BJ (cell line): ENCODE measurements at regions not wholly inside any gene's neighbourhood (a gene's known extent, or its start where the extent isn't known, plus 50 kb on each side); places are given as distances from the start of the nearest gene placed in this dataset.

Experiments
- CTCF ChIA-PET: fragments of 350-600 bp; formaldehyde crosslinking; extraction: SDS; loops from one replicate; lab custom pipeline; 2021; ENCODE audit warnings: antibody characterized with exemption, inconsistent platforms; lab: Yijun Ruan, JAX
- POLR2A ChIA-PET: fragments of 300-600 bp; sonication (Branson Sonifier 250); formaldehyde crosslinking; extraction: SDS; loops from one replicate; lab custom pipeline; 2021; ENCODE audit warnings: antibody characterized with exemption; lab: Charles Lee
- DNase-seq: peaks from one replicate; pipeline ENCODE4 v3.0.0-alpha.2; 2011; ENCODE audit warnings: low read depth
- H3K27me3 ChIP-seq: 2 replicates; pipeline ENCODE4 v1.6.0; 2011; ENCODE audit warnings: low read length; ENCODE audit not compliant: control insufficient read depth, insufficient read depth
- H3K36me3 ChIP-seq: 2 replicates; pipeline ENCODE4 v1.5.1; 2011; ENCODE audit warnings: low read length; ENCODE audit not compliant: control insufficient read depth, insufficient read depth
- H3K4me3 ChIP-seq: 2 replicates; pipeline ENCODE4 v1.5.1; 2011; ENCODE audit warnings: low read depth, mild to moderate bottlenecking, control low read depth, low read length
- CTCF ChIP-seq: IDR thresholded peaks from 2 replicates; pipeline ENCODE4 v1.5.1; 2011; ENCODE audit warnings: low read depth, mild to moderate bottlenecking, control low read depth, inconsistent platforms, low read length, moderate library complexity; ENCODE audit not compliant: insufficient read depth

- H3K36me3 ChIP-seq, result no peaks in the 10 kb centered on the region
- POLR2A ChIA-PET, result no interaction called here
- CTCF ChIA-PET, result interaction anchor here (1.2 to 1.8 kb wide), 2 partner anchors 28 to 89 kb away, joined by 5 to 8 read pairs; partner anchors contain the start of gene LYRM9
- no peak for DNase-seq
- no peak overlapping the region for H3K4me3 ChIP-seq
- TF ChIP-seq CTCF, result no peak
- H3K27me3 ChIP-seq, result no peaks in the 10 kb centered on the region
Observed at GRCh38 chr17:27982688-27983087, 59.8 kb upstream of the NLK start.

- no peak for TF ChIP-seq CTCF
- H3K4me3 ChIP-seq, result no peak overlapping the region
- H3K36me3 ChIP-seq, result no peaks in the 10 kb centered on the region
- no peaks in the 10 kb centered on the region for H3K27me3 ChIP-seq
- no peak for DNase-seq
- POLR2A ChIA-PET, result no interaction called here
- CTCF ChIA-PET, result interaction anchor here (1.0 kb wide), 1 partner anchor 9 kb away, joined by 3 read pairs; no protein-coding TSS in a partner anchor
Observed at GRCh38 chr17:27983853-27984252, 58.6 kb upstream of the NLK start.

DNA sequence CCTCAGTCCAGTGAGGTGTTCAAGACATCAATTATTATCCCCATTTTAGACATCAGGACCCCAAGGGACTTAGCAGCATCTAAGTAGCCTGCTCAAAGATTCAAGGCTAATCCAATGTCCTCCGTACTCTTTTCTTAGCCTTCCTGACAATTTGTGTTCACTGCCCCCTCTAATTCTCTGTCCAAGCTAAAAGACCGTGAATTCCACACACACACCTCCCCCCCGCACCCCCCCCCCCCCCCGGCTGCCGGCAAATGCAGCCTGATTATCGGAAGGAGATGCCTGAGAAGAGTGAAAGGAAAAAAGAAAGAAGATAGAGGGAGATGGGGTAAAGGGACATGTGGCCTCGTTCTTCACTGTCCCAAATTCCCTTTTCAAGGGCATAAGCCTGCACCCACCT, 58.1 kb upstream of the NLK start:
- no peaks in the 10 kb centered on the region for H3K36me3 ChIP-seq
- H3K27me3 ChIP-seq, result no peaks in the 10 kb centered on the region
- ChIA-PET POLR2A (no interaction called here), CTCF (no interaction called here)
- H3K4me3 ChIP-seq, result no peak overlapping the region
- TF ChIP-seq CTCF, result no peak
- no peak for DNase-seq

- Histone ChIP-seq H3K27me3 (no peaks in the 10 kb centered on the region), H3K36me3 (no peaks in the 10 kb centered on the region), H3K4me3 (no peak overlapping the region)
- ChIA-PET CTCF (no interaction called here), POLR2A (no interaction called here)
- TF ChIP-seq CTCF, result no peak
- DNase-seq, result no peak
Observed at GRCh38 chr17:27984816-27985215, 57.7 kb upstream of the NLK start.

DNA sequence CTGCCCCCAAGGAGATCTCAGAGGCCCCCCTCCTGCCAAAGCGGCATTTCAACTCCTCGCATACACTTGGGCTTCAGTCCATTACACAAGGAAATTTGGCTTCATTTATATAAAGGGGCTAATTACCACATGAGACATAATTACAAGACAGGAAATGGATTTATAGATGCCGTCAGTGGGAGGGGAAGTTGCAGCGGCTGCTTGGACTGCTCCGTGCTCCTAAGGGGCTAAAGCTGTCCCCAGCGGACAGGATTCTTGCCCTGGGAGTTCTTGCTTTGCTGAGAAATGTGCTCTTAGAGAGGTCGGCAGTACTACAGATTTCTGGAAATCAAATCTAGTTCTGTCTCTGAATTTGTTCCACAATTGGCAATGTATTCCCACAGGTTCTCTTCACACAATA, 57.2 kb upstream of the NLK start:
- ChIA-PET CTCF (interaction anchor here (1.0 kb wide), 1 partner anchor 21 kb away, joined by 3 read pairs; no protein-coding TSS in a partner anchor), POLR2A (no interaction called here)
- Histone ChIP-seq H3K4me3 (no peak overlapping the region), H3K27me3 (no peaks in the 10 kb centered on the region), H3K36me3 (no peaks in the 10 kb centered on the region)
- TF ChIP-seq CTCF, result no peak
- no peak for DNase-seq
